HPDE6-E6E7 (cell line): ENCODE measurements at regions not wholly inside any gene's neighbourhood (a gene's known extent, or its start where the extent isn't known, plus 50 kb on each side); places are given as distances from the start of the nearest gene placed in this dataset.

Source experiments
- DNase-seq: peaks from one replicate; pipeline ENCODE4 v3.0.0; 2011; ENCODE audit warnings: missing footprints; ENCODE audit errors: extremely low spot score

GRCh38 chr2:149924028-149924427, 336.5 kb upstream of the MMADHC start:
- no peak for DNase-seq

GRCh38 chr2:149921911-149922616, 334.5 kb upstream of the MMADHC start:
- no peak for DNase-seq

DNA sequence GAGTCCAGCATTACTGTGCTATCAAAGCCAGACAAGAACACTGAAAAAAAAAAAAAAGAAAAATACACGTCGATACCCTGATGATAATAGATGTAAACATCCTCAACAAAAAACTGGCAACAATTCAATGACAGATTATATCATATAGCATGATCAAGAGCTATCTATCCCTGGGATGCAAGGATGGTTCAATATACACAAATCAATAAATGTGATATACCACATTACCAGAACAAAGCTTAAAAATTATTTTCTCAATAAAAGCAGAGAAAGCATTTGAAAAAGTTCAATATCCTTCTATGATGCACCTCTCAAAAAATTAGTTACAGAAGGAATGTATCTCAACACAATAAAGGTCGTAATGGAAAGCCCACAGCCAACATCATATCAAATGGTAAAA, 332.8 kb upstream of the MMADHC start:
- DNase-seq: no peak

DNA sequence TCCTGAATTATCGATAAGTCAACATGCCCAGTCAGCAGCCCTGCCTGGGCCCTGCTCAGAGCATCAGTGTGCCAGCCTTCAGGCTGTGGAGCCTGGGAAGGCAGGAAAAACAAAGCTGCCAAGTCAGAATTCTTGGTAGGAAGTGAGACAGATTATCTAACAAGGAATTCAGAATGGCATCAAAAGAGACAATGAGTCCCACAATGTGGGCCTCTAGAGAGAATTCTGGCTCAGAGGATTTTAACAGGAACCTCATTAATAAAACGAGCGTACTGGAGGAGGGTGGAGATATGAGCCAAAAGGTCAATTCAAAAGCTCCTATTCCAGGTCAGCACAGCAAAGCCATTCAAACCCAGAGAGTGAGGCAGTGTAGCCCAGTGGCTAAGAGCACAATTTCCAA, 327.6 kb upstream of the MMADHC start:
- no peak for DNase-seq

- no peak for DNase-seq
Measured at GRCh38 chr2:149908726-149909683, 321.4 kb upstream of the MMADHC start.

DNA sequence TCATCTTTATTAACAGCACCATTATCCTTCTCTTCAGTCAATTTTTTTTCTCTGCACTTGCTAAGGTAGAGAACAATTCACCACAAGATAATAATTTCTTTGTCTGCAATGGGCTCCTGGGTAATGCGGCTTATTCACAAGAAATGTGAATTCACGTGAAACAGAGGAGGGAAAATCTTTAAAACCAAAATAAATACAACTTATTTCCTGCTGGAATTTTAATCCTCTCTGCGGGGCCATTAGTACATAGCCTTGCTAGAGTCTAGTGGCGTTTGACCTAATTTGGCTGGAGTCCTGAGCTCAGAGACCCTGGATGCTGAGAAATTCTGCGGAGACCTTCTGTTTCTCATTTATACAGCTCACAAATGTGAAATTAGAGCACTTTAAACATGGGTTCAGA, 319.3 kb upstream of the MMADHC start:
- no peak for DNase-seq

DNA sequence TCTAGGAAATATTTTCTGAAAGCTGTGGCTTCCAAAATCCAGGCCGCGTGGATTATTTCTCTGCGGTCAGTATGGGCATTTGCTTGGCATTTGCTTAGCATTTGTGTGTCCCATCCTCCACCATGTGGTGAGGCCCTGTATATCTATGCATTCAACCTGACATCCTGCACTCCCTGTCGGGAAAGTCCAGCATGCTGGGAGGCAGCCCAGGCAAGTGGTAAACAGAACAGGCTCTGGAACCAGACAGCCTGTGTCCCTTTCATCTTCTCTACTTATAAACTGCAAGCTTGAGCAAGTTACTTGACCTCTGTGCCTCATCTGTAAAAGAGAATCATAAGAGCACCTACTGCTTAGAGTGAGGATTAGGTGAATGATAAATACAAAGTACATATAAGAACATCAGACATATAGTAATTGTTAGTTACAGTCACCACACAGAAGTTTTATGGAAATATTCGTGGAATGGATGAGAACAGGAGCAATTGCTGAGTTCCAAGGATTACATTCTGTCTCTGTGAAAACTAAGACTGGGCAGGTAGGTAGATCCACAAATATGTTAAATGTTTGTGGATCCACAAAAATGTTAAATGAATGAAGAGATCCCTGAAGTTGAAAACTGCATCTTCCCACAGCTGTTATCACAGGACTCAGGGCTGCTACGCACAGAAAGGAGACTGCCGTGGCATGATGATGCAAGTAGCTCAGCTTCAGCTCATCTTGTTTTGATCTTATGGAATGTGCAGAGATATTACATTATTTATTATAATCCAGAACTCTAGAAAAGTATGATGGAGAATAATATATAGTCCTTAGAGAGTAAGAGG, 317.0 kb upstream of the MMADHC start:
- DNase-seq: no peak

DNA sequence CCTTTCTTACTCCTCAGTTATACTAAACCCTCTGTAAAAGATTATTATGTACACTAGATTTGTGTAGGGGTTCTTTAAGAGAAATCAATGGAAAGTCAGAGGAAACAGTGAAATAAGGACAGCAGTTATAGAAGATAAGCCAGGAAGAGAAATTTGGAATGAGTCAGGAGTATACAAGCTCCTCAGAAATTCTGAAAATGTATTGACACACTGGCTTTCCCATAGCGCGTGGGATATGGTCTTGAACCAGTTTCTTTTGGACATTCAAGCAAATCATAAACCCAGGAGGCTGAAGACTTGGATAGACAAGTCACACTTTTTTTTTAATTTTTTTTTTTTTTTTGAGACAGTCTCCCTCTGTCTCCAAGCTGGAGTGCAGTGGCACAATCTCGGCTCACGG, 316.1 kb upstream of the MMADHC start:
- no peak for DNase-seq

GRCh38 chr2:149902081-149902480, 314.5 kb upstream of the MMADHC start:
- no peak for DNase-seq

DNA sequence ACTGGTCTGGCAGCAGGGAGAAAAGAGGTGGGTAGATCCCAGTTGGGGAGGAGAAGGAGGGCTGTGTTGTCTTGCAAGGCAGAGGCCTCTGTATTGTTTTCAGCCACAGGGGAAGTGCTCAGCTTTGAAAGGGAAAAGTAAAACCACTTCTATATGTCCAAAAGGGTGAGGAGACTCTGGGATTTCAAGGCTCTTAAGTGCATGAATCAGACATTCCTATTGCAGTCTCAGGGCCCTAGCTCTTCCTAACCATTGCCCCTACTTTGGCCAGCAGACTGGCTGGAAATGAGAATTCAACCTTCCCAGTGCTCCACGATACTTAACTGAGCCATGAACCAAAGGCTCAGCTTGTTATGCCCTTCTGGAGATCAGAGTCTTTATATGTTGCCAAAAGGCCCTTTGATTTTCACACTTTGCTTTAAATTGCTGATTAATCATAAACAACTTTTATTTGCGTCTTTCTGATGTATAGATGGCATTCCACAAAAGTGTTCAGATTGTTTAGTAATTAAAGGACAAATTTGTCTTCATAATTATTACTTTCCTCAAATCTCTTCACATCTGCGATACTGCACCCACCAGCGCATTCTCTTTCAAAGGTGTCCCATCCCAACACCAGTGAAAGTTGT, 313.8 kb upstream of the MMADHC start:
- no peak for DNase-seq

DNA sequence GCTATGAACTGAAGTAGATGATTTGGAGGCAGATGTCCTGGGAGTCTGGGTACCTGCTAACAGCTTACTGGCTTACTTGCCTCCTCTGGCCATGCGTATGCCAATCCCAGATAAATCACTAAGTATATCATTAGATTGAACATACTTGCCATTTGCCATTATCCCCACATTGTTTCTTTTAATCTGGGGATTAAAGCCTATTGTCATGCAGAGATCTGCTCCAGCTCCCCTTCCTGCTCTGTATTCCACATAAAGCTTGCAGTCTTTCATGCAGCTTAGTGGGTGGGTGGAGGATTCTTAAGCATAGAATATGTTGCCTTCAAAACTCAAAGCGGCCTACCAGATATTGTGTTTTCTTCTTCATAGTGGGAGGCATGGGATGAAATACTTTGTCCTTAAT, 311.8 kb upstream of the MMADHC start:
- DNase-seq: no peak

- DNase-seq: no peak
Measured at GRCh38 chr2:149894760-149895159, 307.2 kb upstream of the MMADHC start.

- DNase-seq: no peak
Measured at GRCh38 chr2:149894226-149894625, 306.7 kb upstream of the MMADHC start.

GRCh38 chr2:149892563-149892962, 305.0 kb upstream of the MMADHC start:
- no peak for DNase-seq

- DNase-seq: no peak
Measured at GRCh38 chr2:149885946-149886345, 298.4 kb upstream of the MMADHC start.

- no peak for DNase-seq
Measured at GRCh38 chr2:149885468-149885867, 297.9 kb upstream of the MMADHC start.

DNA sequence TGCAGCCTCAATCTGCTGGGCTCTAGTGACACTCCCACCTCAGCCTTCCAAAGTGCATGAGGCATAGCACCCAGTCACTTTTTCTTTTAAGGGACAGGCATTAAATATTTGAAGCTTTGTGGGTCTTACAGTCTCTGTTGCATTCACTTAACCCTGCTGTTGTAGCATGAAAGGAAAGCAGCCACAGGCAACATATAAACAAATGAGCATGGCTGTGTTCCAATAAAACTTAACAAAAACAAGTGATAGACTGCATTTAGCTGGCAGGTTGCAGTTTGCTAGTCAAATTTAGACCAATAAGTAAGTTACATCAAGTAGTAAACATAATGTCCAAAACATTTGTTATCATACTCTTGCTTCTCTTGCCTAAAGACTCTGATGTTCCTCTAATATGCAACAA, 297.3 kb upstream of the MMADHC start:
- no peak for DNase-seq

DNA sequence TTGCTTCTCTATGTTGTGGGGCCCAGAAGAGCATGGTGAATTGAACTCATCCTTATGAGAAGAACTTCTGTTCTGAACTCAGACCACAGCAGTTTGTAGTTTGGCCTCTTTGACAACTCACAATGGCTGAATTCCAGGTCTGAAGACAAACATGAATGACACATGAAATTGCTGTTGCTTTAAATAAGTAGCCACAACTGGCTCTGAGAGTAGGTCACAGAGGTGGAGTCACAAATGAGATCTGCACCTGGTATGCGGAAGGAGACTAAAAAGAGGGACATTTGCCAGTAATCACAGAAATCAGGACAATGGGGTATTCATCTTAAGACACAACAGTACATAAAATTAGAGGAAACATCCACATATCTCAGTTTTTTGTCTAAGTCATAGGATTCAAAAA, 290.3 kb upstream of the MMADHC start:
- no peak for DNase-seq

DNA sequence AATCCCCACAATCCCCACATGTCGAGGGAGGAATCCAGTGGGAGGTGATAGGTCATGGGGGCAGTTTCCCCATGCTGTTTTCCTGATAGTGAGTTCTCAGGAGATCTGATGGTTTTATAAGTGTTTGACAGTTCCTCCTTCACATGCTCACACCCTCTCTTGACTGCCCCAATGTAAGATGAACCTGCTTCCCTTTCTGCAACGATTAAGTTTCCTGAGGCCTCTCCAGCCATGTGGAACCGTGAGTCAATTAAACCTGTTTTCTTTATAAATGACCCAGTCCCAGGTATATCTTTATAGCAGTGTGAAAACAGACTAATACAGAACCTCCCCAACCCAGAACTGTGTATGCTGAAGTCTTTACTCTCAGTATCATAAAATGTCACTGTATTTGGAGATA, 289.5 kb upstream of the MMADHC start:
- DNase-seq: no peak

DNA sequence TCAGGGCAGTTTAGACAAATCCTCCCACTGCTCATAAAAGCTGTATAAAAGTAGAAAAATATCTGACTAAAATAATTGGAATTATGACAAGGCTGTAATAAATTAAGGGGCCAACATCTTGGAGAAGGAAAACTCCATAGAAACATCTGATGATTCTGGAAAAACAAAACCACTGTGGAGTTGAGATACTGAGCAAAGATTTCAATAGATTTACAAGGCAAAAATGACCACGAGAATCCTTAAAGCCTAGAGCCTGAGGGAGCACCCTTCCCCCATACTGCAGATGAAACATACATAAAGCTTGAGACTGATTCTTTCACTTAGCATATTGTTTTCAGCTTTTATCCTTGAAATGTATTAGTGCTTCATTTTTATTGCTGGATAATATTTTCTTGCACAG, 286.4 kb upstream of the MMADHC start:
- DNase-seq: no peak

GRCh38 chr2:149872638-149873150, 285.1 kb upstream of the MMADHC start:
- no peak for DNase-seq

DNA sequence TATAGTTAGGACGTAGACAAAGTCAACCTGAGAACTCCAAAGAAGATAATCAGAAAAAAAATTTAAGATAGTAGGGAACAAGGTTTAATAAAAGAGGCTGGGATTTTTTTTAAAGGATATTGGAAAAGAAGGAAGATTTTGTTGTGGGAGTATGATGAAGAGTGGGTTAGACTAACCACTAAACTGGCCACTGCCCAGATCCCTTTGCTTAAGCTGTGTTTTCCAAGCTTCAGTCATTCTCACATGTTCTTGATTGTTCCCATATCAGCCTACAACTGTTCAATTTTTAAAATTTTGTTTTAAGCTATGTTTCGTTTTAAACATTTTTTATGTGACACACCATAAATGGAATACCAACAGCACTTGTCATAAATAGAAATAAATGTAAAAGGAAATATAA, 284.5 kb upstream of the MMADHC start:
- DNase-seq: no peak
